Pancreas (tissue), 10 donors: ENCODE measurements at regions not wholly inside any gene's neighbourhood (a gene's known extent, or its start where the extent isn't known, plus 50 kb on each side); places are given as distances from the start of the nearest gene placed in this dataset.

Experiments used
- ATAC-seq, 4 donors: fragments of 200-7000 bp; cut with Tn5 transposase; one replicate each; pipeline versions ENCODE4 v1.8.0 to v1.9.1; 2020; ENCODE audit warnings: mild to moderate bottlenecking in 4 of 4, moderate library complexity in 4 of 4
- DNase-seq, 6 donors: peaks; one replicate each; pipeline ENCODE4 v3.0.0-alpha.2; 2020
- FAIRE-seq: peaks from 2 replicates; lab custom pipeline; 2012; peaks lifted over from hg19 to GRCh38; lab: Jason Lieb, UNC
- H3K27ac ChIP-seq, 4 donors: fragments of 200-600 bp; sonication (generic); 1 replicate in 3 of 4; 2 replicates in 1 of 4; pipeline versions ENCODE4 v1.5.0 to v1.8.0; 2020
- H3K27me3 ChIP-seq, 4 donors: fragments of 200-600 bp; one replicate each; pipeline ENCODE4 v1.8.0; 2021
- H3K36me3 ChIP-seq, 3 donors: fragments of 200-600 bp; sonication (generic) in 1 of 3; one replicate each; pipeline versions ENCODE4 v1.5.0 to v1.8.0; 2020 to 2021
- H3K4me1 ChIP-seq, 3 donors: fragments of 200-600 bp; one replicate each; pipeline ENCODE4 v1.8.0; 2021
- H3K4me3 ChIP-seq, 4 donors: fragments of 200-600 bp; sonication (generic) in 2 of 4; one replicate each; pipeline versions ENCODE4 v1.5.0 to v1.8.0; 2020 to 2021
- H3K9me3 ChIP-seq, 4 donors: fragments of 200-600 bp; one replicate each; pipeline ENCODE4 v1.8.0; 2021
- CTCF ChIP-seq, 4 donors: fragments of 200-600 bp; sonication (generic) in 3 of 4; IDR thresholded peaks; one replicate each; pipeline versions ENCODE4 v1.5.0 to v1.8.0; 2021; ENCODE audit warnings: antibody characterized with exemption in 4 of 4
- WGBS, 2 donors: extraction: QIAGEN DNeasy Blood & Tissue Kit; methylation state at CpG; one replicate each; pipeline ENCODE4 v1.1.7; 2013; 5-methylcytosine and 5-hydroxymethylcytosine counted together
- intact Hi-C, 3 donors: fragments of 100-400 bp; cut with DNase I; formaldehyde crosslinking; loops; one replicate each; pipeline versions ENCODE4 v1.11.1 to v1.14.2; 2022
- donor health status: healthy with polysubstance abuse.
- donor health status: DM: no; HTN: no; CAD: no; lungs with moderate emphysema.
- donor health status: DM: no; HTN: no; CAD: no.
- donor health status: control.
- donor health status: control.
- donor health status: Bipolar disorder and iron deficiency.
- donor health status: DM: yes; HTN: yes; CAD: no.
- donor health status: DM: no; HTN: no; CAD: no.
- donor health status: DM: no; HTN: no; CAD: no.
- donor health status: DM: yes; HTN: yes; CAD: no.

GRCh38 chr1:147811273-147811672, 50.9 kb upstream of the GJA5 start:
- Histone ChIP-seq H3K27me3 (no peaks in the 10 kb centered on the region), H3K27ac (no peak overlapping the region), H3K9me3 (no peaks in the 10 kb centered on the region), H3K4me3 (no peak overlapping the region), H3K36me3 (no peaks in the 10 kb centered on the region), H3K4me1 (no peaks in the 10 kb centered on the region)
- FAIRE-seq = no peak
- intact Hi-C loops = no loop called here
- no peak for DNase-seq
- no peak for TF ChIP-seq CTCF (IDR thresholded peaks at IDR 0.05)
- no peak for ATAC-seq
- 74 to 81% methylated on average over 5 of the region's 5 CpGs for WGBS, 2 donors

- H3K9me3 ChIP-seq = no peaks in the 10 kb centered on the region
- DNase-seq (no peak), FAIRE-seq (no peak), ATAC-seq (no peak)
- H3K27me3 ChIP-seq = no peaks in the 10 kb centered on the region
- no peaks in the 10 kb centered on the region for H3K4me1 ChIP-seq
- intact Hi-C loops = no loop called here
- no peak overlapping the region for H3K27ac ChIP-seq
- no peak overlapping the region for H3K4me3 ChIP-seq
- no peak for TF ChIP-seq CTCF (IDR thresholded peaks at IDR 0.05)
- no peaks in the 10 kb centered on the region for H3K36me3 ChIP-seq
- 49 to 58% methylated on average over 3 of the region's 3 CpGs for WGBS, 2 donors
Measured at GRCh38 chr1:147811751-147812150, 51.3 kb upstream of the GJA5 start.

GRCh38 chr1:147812799-147813198, 52.4 kb upstream of the GJA5 start:
- no peaks in the 10 kb centered on the region for H3K27me3 ChIP-seq
- FAIRE-seq = no peak

GRCh38 chr1:147815503-147815902, 55.1 kb upstream of the GJA5 start:
- intact Hi-C loops = no loop called here
- FAIRE-seq (no peak), DNase-seq (no peak), ATAC-seq (no peak)
- Histone ChIP-seq H3K27ac (no peak overlapping the region), H3K36me3 (no peaks in the 10 kb centered on the region), H3K4me1 (no peaks in the 10 kb centered on the region), H3K4me3 (no peak overlapping the region), H3K27me3 (no peaks in the 10 kb centered on the region), H3K9me3 (no peaks in the 10 kb centered on the region)
- TF ChIP-seq CTCF (IDR thresholded peaks at IDR 0.05) = no peak
- 65 to 83% methylated on average over 2 of the region's 2 CpGs for WGBS, 2 donors

More at GRCh38 chr1:147812799-147813198, 52.4 kb upstream of the GJA5 start:
- H3K27ac ChIP-seq = no peak overlapping the region
- H3K9me3 ChIP-seq = no peaks in the 10 kb centered on the region
- no peaks in the 10 kb centered on the region for H3K36me3 ChIP-seq
- no peak for ATAC-seq
- no peak for TF ChIP-seq CTCF (IDR thresholded peaks at IDR 0.05)
- intact Hi-C loops = no loop called here
- WGBS, 2 donors = 85 to 88% methylated on average over 2 of the region's 2 CpGs
- no peak overlapping the region for H3K4me3 ChIP-seq
- H3K4me1 ChIP-seq = no peaks in the 10 kb centered on the region
- DNase-seq = no peak

- Histone ChIP-seq H3K27me3 (no peaks in the 10 kb centered on the region), H3K4me1 (no peaks in the 10 kb centered on the region), H3K27ac (no peak overlapping the region), H3K4me3 (no peak overlapping the region), H3K36me3 (no peaks in the 10 kb centered on the region), H3K9me3 (no peaks in the 10 kb centered on the region)
- intact Hi-C loops = no loop called here
- FAIRE-seq = no peak
- no peak for ATAC-seq
- no peak for TF ChIP-seq CTCF (IDR thresholded peaks at IDR 0.05)
- WGBS, 2 donors = 57 to 59% methylated on average over 4 of the region's 4 CpGs
- DNase-seq = no peak
Measured at GRCh38 chr1:147820761-147821297, 60.4 kb upstream of the GJA5 start.
